HEK293 (cell line): ENCODE measurements at regions not wholly inside any gene's neighbourhood (a gene's known extent, or its start where the extent isn't known, plus 50 kb on each side); places are given as distances from the start of the nearest gene placed in this dataset.

Experiments used
- CTCF ChIA-PET: fragments of 350-600 bp; formaldehyde crosslinking; extraction: SDS; loops from one replicate; lab custom pipeline; 2021; ENCODE audit warnings: antibody characterized with exemption; lab: Yijun Ruan, JAX
- POLR2A ChIA-PET: fragments of 300-600 bp; formaldehyde crosslinking; extraction: SDS; loops from one replicate; lab custom pipeline; 2020; ENCODE audit warnings: antibody characterized with exemption, inconsistent platforms; lab: Yijun Ruan, JAX
- H3K27ac ChIP-seq: fragments of 200-500 bp; sonication (Bioruptor generic); 2 replicates; pipeline ENCODE4 v1.5.1; 2014; ENCODE audit warnings: low read depth, low read length, control low read depth, inconsistent platforms; ENCODE audit errors: extremely low read depth
- H3K36me3 ChIP-seq, 2 experiments: fragments of 200-500 bp in 1 of 2; sonication (Bioruptor generic) in 1 of 2; 1 replicate in 1 of 2; 2 replicates in 1 of 2; pipeline ENCODE4 v1.5.1; 2014 to 2017; ENCODE audit warnings: inconsistent platforms in 2 of 2, low read length in 2 of 2; ENCODE audit not compliant: control insufficient read depth in 2 of 2, insufficient read depth in 1 of 2
- H3K4me1 ChIP-seq: fragments of 200-500 bp; sonication (Bioruptor generic); 2 replicates; pipeline ENCODE4 v1.5.1; 2014; ENCODE audit warnings: mild to moderate bottlenecking, low read length, inconsistent platforms; ENCODE audit not compliant: control insufficient read depth, insufficient read depth
- H3K4me3 ChIP-seq: 2 replicates; pipeline ENCODE4 v1.5.1; 2011; ENCODE audit warnings: low read depth, mild to moderate bottlenecking, control low read depth, low read length, moderate library complexity
- H3K9me3 ChIP-seq: fragments of 200-500 bp; sonication (Bioruptor generic); 2 replicates; pipeline ENCODE4 v1.5.1; 2014; ENCODE audit warnings: low read depth, low read length, inconsistent platforms; ENCODE audit not compliant: control insufficient read depth, insufficient read depth
- BCL6B ChIP-seq: fragments of 450-650 bp; formaldehyde crosslinking; IDR thresholded peaks from 2 replicates; pipeline ENCODE4 v1.5.1; 2017; ENCODE audit warnings: missing biosample characterization, missing genetic modification characterization
- RBAK ChIP-seq: fragments of 450-650 bp; formaldehyde crosslinking; IDR thresholded peaks from 2 replicates; pipeline ENCODE4 v1.5.1; 2016; ENCODE audit warnings: missing biosample characterization, missing genetic modification characterization
- SP2 ChIP-seq: fragments of 450-650 bp; formaldehyde crosslinking; IDR thresholded peaks from 2 replicates; pipeline ENCODE4 v1.5.1; 2016; ENCODE audit warnings: missing biosample characterization, missing genetic modification characterization
- SP7 ChIP-seq: fragments of 450-650 bp; formaldehyde crosslinking; IDR thresholded peaks from 2 replicates; pipeline ENCODE4 v1.5.1; 2016; ENCODE audit warnings: missing biosample characterization, missing genetic modification characterization
- ZBTB10 ChIP-seq: fragments of 450-650 bp; formaldehyde crosslinking; IDR thresholded peaks from 2 replicates; pipeline ENCODE4 v1.5.1; 2016; ENCODE audit warnings: missing biosample characterization, missing genetic modification characterization
- ZBTB49 ChIP-seq: fragments of 450-650 bp; formaldehyde crosslinking; IDR thresholded peaks from 2 replicates; pipeline ENCODE4 v1.5.1; 2016; ENCODE audit warnings: missing biosample characterization, missing genetic modification characterization, low read depth
- ZFP3 ChIP-seq: fragments of 450-650 bp; formaldehyde crosslinking; IDR thresholded peaks from 2 replicates; pipeline ENCODE4 v1.5.1; 2016; ENCODE audit warnings: low read depth, missing biosample characterization, missing genetic modification characterization
- ZFP37 ChIP-seq: fragments of 450-650 bp; formaldehyde crosslinking; IDR thresholded peaks from 2 replicates; pipeline ENCODE4 v1.5.1; 2016; ENCODE audit warnings: missing biosample characterization, missing genetic modification characterization
- ZNF221 ChIP-seq: fragments of 450-650 bp; formaldehyde crosslinking; IDR thresholded peaks from 2 replicates; pipeline ENCODE4 v1.5.1; 2017; ENCODE audit warnings: missing biosample characterization, missing genetic modification characterization, borderline replicate concordance
- ZNF23 ChIP-seq: fragments of 450-650 bp; formaldehyde crosslinking; IDR thresholded peaks from 2 replicates; pipeline ENCODE4 v1.5.1; 2016; ENCODE audit warnings: missing biosample characterization, missing genetic modification characterization, borderline replicate concordance
- ZNF24 ChIP-seq: fragments of 450-650 bp; formaldehyde crosslinking; IDR thresholded peaks from 2 replicates; pipeline ENCODE4 v1.5.1; 2016; ENCODE audit warnings: missing biosample characterization, missing genetic modification characterization
- ZNF26 ChIP-seq: fragments of 450-650 bp; formaldehyde crosslinking; IDR thresholded peaks from 2 replicates; pipeline ENCODE4 v1.5.1; 2016; ENCODE audit warnings: missing biosample characterization, missing genetic modification characterization
- ZNF335 ChIP-seq: fragments of 450-650 bp; formaldehyde crosslinking; conservative IDR thresholded peaks from 2 replicates; pipeline ENCODE4 v1.5.1; 2016; ENCODE audit warnings: missing biosample characterization, missing genetic modification characterization
- ZNF391 ChIP-seq: fragments of 450-650 bp; formaldehyde crosslinking; IDR thresholded peaks from 2 replicates; pipeline ENCODE4 v1.5.1; 2016; ENCODE audit warnings: low read depth, missing biosample characterization, missing genetic modification characterization, borderline replicate concordance
- ZNF404 ChIP-seq: fragments of 450-650 bp; formaldehyde crosslinking; IDR thresholded peaks from 2 replicates; pipeline ENCODE4 v1.5.1; 2017; ENCODE audit warnings: missing biosample characterization, missing genetic modification characterization
- ZNF48 ChIP-seq: fragments of 450-650 bp; formaldehyde crosslinking; IDR thresholded peaks from 2 replicates; pipeline ENCODE4 v1.5.1; 2016; ENCODE audit warnings: missing biosample characterization, missing genetic modification characterization
- ZNF654 ChIP-seq: fragments of 450-650 bp; formaldehyde crosslinking; IDR thresholded peaks from 2 replicates; pipeline ENCODE4 v1.5.1; 2016; ENCODE audit warnings: low read depth, missing biosample characterization, missing genetic modification characterization
- ZNF658 ChIP-seq: fragments of 450-650 bp; formaldehyde crosslinking; IDR thresholded peaks from 2 replicates; pipeline ENCODE4; 2016; ENCODE audit warnings: missing biosample characterization, missing genetic modification characterization
- ZNF792 ChIP-seq: fragments of 450-650 bp; formaldehyde crosslinking; IDR thresholded peaks from 2 replicates; pipeline ENCODE4 v1.5.1; 2016; ENCODE audit warnings: missing biosample characterization, missing genetic modification characterization
- ZNF830 ChIP-seq: fragments of 450-650 bp; IDR thresholded peaks from 2 replicates; pipeline ENCODE4 v1.5.0; 2018; ENCODE audit warnings: missing biosample characterization, missing genetic modification characterization, low read depth, mild to moderate bottlenecking, moderate library complexity

GRCh38 chr6:165206798-165207197 lies 102.6 kb downstream of the C6orf118 start:
- H3K4me3 ChIP-seq, result no peak overlapping the region
- H3K27ac ChIP-seq, result no peak overlapping the region
- H3K9me3 ChIP-seq, result no peaks in the 10 kb centered on the region
- no peaks in the 10 kb centered on the region for H3K36me3 ChIP-seq
- ChIA-PET POLR2A (no interaction called here), CTCF (interaction anchor here (0.7 kb wide), 1 partner anchor 1911 kb away, joined by 3 read pairs; no protein-coding TSS in a partner anchor)
- TF ChIP-seq ZFP3 (tag by site-specific recombination) (no peak), ZFP37 (tag by site-specific recombination) (no peak), ZNF391 (tag by site-specific recombination) (no peak), ZNF23 (tag by site-specific recombination) (no peak), ZNF792 (tag by site-specific recombination) (no peak), ZNF404 (no peak), ZBTB10 (tag by site-specific recombination) (no peak), ZNF221 (tag by site-specific recombination) (no peak), ZNF335 (tag by site-specific recombination) (no peak), BCL6B (no peak), ZNF658 (tag by site-specific recombination) (no peak), ZNF48 (tag by site-specific recombination) (no peak), RBAK (tag by site-specific recombination) (no peak), ZBTB49 (tag by site-specific recombination) (no peak), ZNF24 (tag by site-specific recombination) (no peak), SP2 (no peak), ZNF830 (tag by site-specific recombination) (no peak), ZNF26 (tag by site-specific recombination) (no peak), SP7 (no peak), ZNF654 (no peak)
- TF ChIP-seq, all 188 proteins: peak for 0
- no peaks in the 10 kb centered on the region for H3K4me1 ChIP-seq
